ENCODE measurements at regions not wholly inside any gene's neighbourhood (a gene's known extent, or its start where the extent isn't known, plus 50 kb on each side); places are given as distances from the start of the nearest gene placed in this dataset.

GRCh38 chr13:111046590-111047141, 68.4 kb upstream of the ARHGEF7 start:
- DNase-seq (peak in 1 of 2 donors; percentile 50), ATAC-seq (peak; percentile 11 to 69 (median 49))
- no peaks in the 10 kb centered on the region for H3K9me3 ChIP-seq
- H3K27ac ChIP-seq = peak overlapping the region in 7 of 10 donors; percentile 14 to 79 (median 63)
- intact Hi-C loops (cut with DNase I) = loop anchor here in 6 of 10 donors (5.0 to 10.0 kb wide), 6 partner anchors 102 to 452 kb away; partner anchors contain the start of gene ANKRD10 (in 1 of the 6)
- TF ChIP-seq CTCF (IDR thresholded peaks at IDR 0.05) = peak in 4 of 9 donors; percentile 12 to 46 (median 30)
- peaks cover 0 to 8% (median 0%) of the 10 kb centered on the region in 7 donors for H3K27me3 ChIP-seq
- peaks cover 0 to 21% (median 4%) of the 10 kb centered on the region in 9 donors for H3K4me1 ChIP-seq
- 60 to 67% methylated on average over 9 of the region's 9 CpGs for WGBS, 2 donors
- H3K4me3 ChIP-seq = no peak overlapping the region
- H3K36me3 ChIP-seq = no peaks in the 10 kb centered on the region

- no peaks in the 10 kb centered on the region for H3K9me3 ChIP-seq
- ATAC-seq (no peak), DNase-seq (no peak)
- intact Hi-C loops (cut with DNase I) = loop anchor here in 6 of 10 donors (5.0 to 10.0 kb wide), 6 partner anchors 100 to 450 kb away; partner anchors contain the start of gene ANKRD10 (in 1 of the 6)
- H3K36me3 ChIP-seq = no peaks in the 10 kb centered on the region
- TF ChIP-seq CTCF (IDR thresholded peaks at IDR 0.05) = no peak
- H3K4me1 ChIP-seq = peaks cover 0 to 21% (median 4%) of the 10 kb centered on the region in 9 donors
- peak overlapping the region in 2 of 10 donors; percentile 63 to 77 for H3K27ac ChIP-seq
- no peak overlapping the region for H3K4me3 ChIP-seq
- 91 to 94% methylated on average over 10 of the region's 10 CpGs for WGBS, 2 donors
- H3K27me3 ChIP-seq = peaks cover 0 to 15% (median 0%) of the 10 kb centered on the region in 7 donors
Measured at GRCh38 chr13:111045170-111045569, 69.9 kb upstream of the ARHGEF7 start.

- Histone ChIP-seq H3K4me3 (no peak overlapping the region), H3K9me3 (no peaks in the 10 kb centered on the region), H3K27ac (no peak overlapping the region), H3K27me3 (peaks cover 0 to 15% (median under 1%) of the 10 kb centered on the region in 7 donors), H3K36me3 (no peaks in the 10 kb centered on the region), H3K4me1 (peaks cover 0 to 21% (median 4%) of the 10 kb centered on the region in 9 donors)
- intact Hi-C loops (cut with DNase I) = loop anchor here in 4 of 10 donors (10.0 kb wide), 3 partner anchors 99 to 449 kb away; no protein-coding TSS in a partner anchor
- DNase-seq (no peak), ATAC-seq (no peak)
- 92 to 94% methylated on average over 19 of the region's 19 CpGs for WGBS, 2 donors
- no peak for TF ChIP-seq CTCF (IDR thresholded peaks at IDR 0.05)
Measured at GRCh38 chr13:111044087-111044830, 70.9 kb upstream of the ARHGEF7 start.

GRCh38 chr13:111043575-111043982, 71.5 kb upstream of the ARHGEF7 start:
- Histone ChIP-seq H3K4me3 (no peak overlapping the region), H3K27ac (peak overlapping the region in 2 of 10 donors; percentile 35 to 44), H3K9me3 (no peaks in the 10 kb centered on the region), H3K36me3 (no peaks in the 10 kb centered on the region), H3K27me3 (peaks cover 0 to 15% (median 3%) of the 10 kb centered on the region in 7 donors), H3K4me1 (peaks cover 0 to 21% (median 4%) of the 10 kb centered on the region in 9 donors)
- intact Hi-C loops (cut with DNase I) = loop anchor here in 4 of 10 donors (10.0 kb wide), 3 partner anchors 99 to 449 kb away; no protein-coding TSS in a partner anchor
- DNase-seq = peak; percentile 64 to 73
- 68 to 71% methylated on average over 12 of the region's 12 CpGs for WGBS, 2 donors
- no peak for TF ChIP-seq CTCF (IDR thresholded peaks at IDR 0.05)
- peak; percentile 69 to 91 (median 83) for ATAC-seq

Data from heart right ventricle (tissue), 16 donors.